WTC11 (cell line): ENCODE measurements at regions not wholly inside any gene's neighbourhood (a gene's known extent, or its start where the extent isn't known, plus 50 kb on each side); places are given as distances from the start of the nearest gene placed in this dataset.
"Not testable (repeated sequence)": the region's sequence is repeated elsewhere in the genome, so short reads cannot be mapped to it uniquely, and the experiment has no call there.

Experiments used
- ATAC-seq: fragments of 200-7000 bp; cut with Tn5 transposase; 2 replicates; pipeline ENCODE4 v1.10.0; 2021; ENCODE audit warnings: mild to moderate bottlenecking, moderate library complexity
- CTCF ChIA-PET: fragments of 300-600 bp; sonication (Branson Sonifier 250); formaldehyde crosslinking; loops from one replicate; lab custom pipeline; 2021; ENCODE audit warnings: antibody characterized with exemption; lab: Charles Lee
- POLR2A ChIA-PET: fragments of 350-600 bp; sonication (Branson Sonifier 250); formaldehyde crosslinking; loops from one replicate; lab custom pipeline; 2021; ENCODE audit warnings: antibody characterized with exemption; lab: Charles Lee
- DNase-seq: peaks from one replicate; pipeline ENCODE4 v3.0.0; 2021; ENCODE audit warnings: low spot score
- H3K27ac Mint-ChIP-seq: 2 replicates; pipeline ENCODE4 v1.8.0; 2021; ENCODE audit warnings: mixed read lengths
- H3K27me3 Mint-ChIP-seq: 2 replicates; pipeline ENCODE4 v1.8.0; 2021; ENCODE audit warnings: low read depth, mild to moderate bottlenecking, moderate library complexity, mixed read lengths
- H3K36me3 Mint-ChIP-seq: 2 replicates; pipeline ENCODE4 v1.8.0; 2021; ENCODE audit warnings: mixed read lengths
- H3K4me1 Mint-ChIP-seq: 2 replicates; pipeline ENCODE4 v1.8.0; 2022; ENCODE audit warnings: mixed read lengths
- H3K4me3 Mint-ChIP-seq: 2 replicates; pipeline ENCODE4 v1.8.0; 2021; ENCODE audit warnings: mild to moderate bottlenecking, moderate library complexity, mixed read lengths
- H3K9me3 Mint-ChIP-seq: 2 replicates; pipeline ENCODE4 v1.8.0; 2021; ENCODE audit warnings: mixed read lengths
- ARID4B ChIP-seq: sonication (generic); formaldehyde crosslinking; IDR thresholded peaks from 2 replicates; pipeline ENCODE4 v1.8.0; 2023; ENCODE audit warnings: missing genetic modification reagents, mild to moderate bottlenecking, borderline replicate concordance
- ATF2 ChIP-seq: sonication (generic); formaldehyde crosslinking; IDR thresholded peaks from 2 replicates; pipeline ENCODE4 v1.8.1; 2022; ENCODE audit warnings: low read depth, missing genetic modification reagents, borderline replicate concordance
- CREB1 ChIP-seq: sonication (generic); formaldehyde crosslinking; IDR thresholded peaks from 2 replicates; pipeline ENCODE4 v1.8.0; 2023; ENCODE audit warnings: mild to moderate bottlenecking, missing genetic modification reagents
- E2F1 ChIP-seq: sonication (generic); formaldehyde crosslinking; IDR thresholded peaks from 2 replicates; pipeline ENCODE4 v1.8.0; 2022; ENCODE audit warnings: mild to moderate bottlenecking, missing genetic modification reagents
- ELF4 ChIP-seq: sonication (generic); formaldehyde crosslinking; IDR thresholded peaks from 2 replicates; pipeline ENCODE4 v1.8.1; 2022; ENCODE audit warnings: low read depth, mild to moderate bottlenecking, moderate library complexity, missing genetic modification reagents
- ERG ChIP-seq: fragments of 250-450 bp; sonication (Bioruptor Pico); IDR thresholded peaks from 2 replicates; pipeline ENCODE4 v1.8.0; 2021; ENCODE audit warnings: mild to moderate bottlenecking
- FOXK1 ChIP-seq: sonication (generic); formaldehyde crosslinking; IDR thresholded peaks from 2 replicates; pipeline ENCODE4 v1.8.0; 2022; ENCODE audit warnings: mild to moderate bottlenecking, moderate library complexity, missing genetic modification reagents
- GRHL2 ChIP-seq: fragments of 250-450 bp; sonication (Bioruptor Pico); IDR thresholded peaks from 2 replicates; pipeline ENCODE4 v1.8.0; 2022; ENCODE audit warnings: mild to moderate bottlenecking, moderate library complexity; ENCODE audit not compliant: insufficient replicate concordance, severe bottlenecking
- JAZF1 ChIP-seq: fragments of 250-450 bp; sonication (Bioruptor Pico); IDR thresholded peaks from 2 replicates; pipeline ENCODE4 v1.9.0; 2021; ENCODE audit warnings: moderate library complexity, mild to moderate bottlenecking, inconsistent platforms
- JUN ChIP-seq: sonication (generic); formaldehyde crosslinking; IDR thresholded peaks from 2 replicates; pipeline ENCODE4 v1.8.0; 2023; ENCODE audit warnings: mild to moderate bottlenecking, missing genetic modification reagents
- OVOL2 ChIP-seq: fragments of 250-450 bp; sonication (Bioruptor Pico); IDR thresholded peaks from 2 replicates; pipeline ENCODE4 v1.9.0; 2021; ENCODE audit warnings: mild to moderate bottlenecking, borderline replicate concordance
- RORB ChIP-seq: fragments of 250-450 bp; sonication (Bioruptor Pico); IDR thresholded peaks from 2 replicates; pipeline ENCODE4 v1.9.0; 2021; ENCODE audit warnings: mild to moderate bottlenecking
- SMAD3 ChIP-seq: sonication (generic); formaldehyde crosslinking; IDR thresholded peaks from 2 replicates; pipeline ENCODE4 v1.8.0; 2022; ENCODE audit warnings: missing genetic modification reagents, mild to moderate bottlenecking, borderline replicate concordance
- TEAD1 ChIP-seq: sonication (generic); formaldehyde crosslinking; IDR thresholded peaks from 2 replicates; pipeline ENCODE4 v1.8.0; 2022; ENCODE audit warnings: mild to moderate bottlenecking, missing genetic modification reagents
- TEAD4 ChIP-seq: sonication (generic); formaldehyde crosslinking; IDR thresholded peaks from 2 replicates; pipeline ENCODE4 v1.8.0; 2022; ENCODE audit warnings: mild to moderate bottlenecking, missing genetic modification reagents
- ZNF512 ChIP-seq: sonication (generic); formaldehyde crosslinking; IDR thresholded peaks from 2 replicates; pipeline ENCODE4 v1.8.1; 2022; ENCODE audit warnings: missing genetic modification reagents, borderline replicate concordance

- ChIA-PET CTCF (interaction anchor here (0.8 to 2.6 kb wide), 5 partner anchors 10 to 196 kb away, joined by 3 to 15 read pairs (median 5); no protein-coding TSS in a partner anchor), POLR2A (no interaction called here)
- no peak for ATAC-seq
These were observed 81.0 kb upstream of the FGF3 start for GRCh38 chr11:69899957-69900821.

GRCh38 chr11:69900822-69901302, 81.6 kb upstream of the FGF3 start:
- H3K4me1 Mint-ChIP-seq, H3K9me3 Mint-ChIP-seq, H3K36me3 Mint-ChIP-seq, ATAC-seq, DNase-seq, H3K27ac Mint-ChIP-seq, H3K4me3 Mint-ChIP-seq, H3K27me3 Mint-ChIP-seq: not testable (repeated sequence)
- ChIA-PET CTCF (interaction anchor here (0.6 to 3.8 kb wide), 12 partner anchors 8 to 660 kb away, joined by 3 to 19 read pairs (median 5); no protein-coding TSS in a partner anchor), POLR2A (interaction anchor here (0.7 to 1.3 kb wide), 2 partner anchors 14 to 226 kb away, joined by 3 to 6 read pairs; partner anchors contain the start of gene LTO1)

More at GRCh38 chr11:69899957-69900821, 81.0 kb upstream of the FGF3 start:
- Mint-ChIP-seq H3K27ac (no peak overlapping the region), H3K36me3 (no peaks in the 10 kb centered on the region), H3K4me3 (no peak overlapping the region), H3K27me3 (no peaks in the 10 kb centered on the region; the same call in 1 of the 2 replicates), H3K9me3 (peaks cover 10% of the 10 kb centered on the region), H3K4me1 (no peaks in the 10 kb centered on the region; the same call in 1 of the 2 replicates)
- TF ChIP-seq ZNF512 (peak; percentile 70; the same call in 1 of the 2 replicates), JUN (CRISPR knock-in tag) (no peak)
- DNase-seq = no peak

- POLR2A ChIA-PET = no interaction called here
- CTCF ChIA-PET = interaction anchor here (0.6 to 3.8 kb wide), 10 partner anchors 8 to 289 kb away, joined by 3 to 19 read pairs (median 6); no protein-coding TSS in a partner anchor
These were observed 83.1 kb upstream of the FGF3 start for GRCh38 chr11:69902337-69902736.

More at GRCh38 chr11:69902337-69902736, 83.1 kb upstream of the FGF3 start:
- H3K36me3 Mint-ChIP-seq = no peaks in the 10 kb centered on the region
- peaks cover 2% of the 10 kb centered on the region; the same call in 1 of the 2 replicates for H3K27me3 Mint-ChIP-seq
- ATAC-seq = no peak
- DNase-seq = no peak
- peaks cover 10% of the 10 kb centered on the region for H3K9me3 Mint-ChIP-seq
- H3K27ac Mint-ChIP-seq = no peak overlapping the region
- TF ChIP-seq CREB1 (no peak), GRHL2 (CRISPR knock-in tag) (no peak), OVOL2 (CRISPR knock-in tag) (no peak), JAZF1 (CRISPR knock-in tag) (no peak), ELF4 (CRISPR knock-in tag) (no peak), SMAD3 (CRISPR knock-in tag) (no peak), FOXK1 (CRISPR knock-in tag) (no peak), TEAD1 (CRISPR knock-in tag) (no peak), RORB (CRISPR knock-in tag) (no peak), TEAD4 (no peak), ARID4B (CRISPR knock-in tag) (no peak), ERG (CRISPR knock-in tag) (no peak), ATF2 (CRISPR knock-in tag) (no peak), E2F1 (CRISPR knock-in tag) (no peak)
- TF ChIP-seq, all 79 proteins: peak for 0
- H3K4me1 Mint-ChIP-seq = no peaks in the 10 kb centered on the region; the same call in 1 of the 2 replicates
- H3K4me3 Mint-ChIP-seq = no peak overlapping the region
